ENCODE measurements at regions not wholly inside any gene's neighbourhood (a gene's known extent, or its start where the extent isn't known, plus 50 kb on each side); places are given as distances from the start of the nearest gene placed in this dataset.

DNA sequence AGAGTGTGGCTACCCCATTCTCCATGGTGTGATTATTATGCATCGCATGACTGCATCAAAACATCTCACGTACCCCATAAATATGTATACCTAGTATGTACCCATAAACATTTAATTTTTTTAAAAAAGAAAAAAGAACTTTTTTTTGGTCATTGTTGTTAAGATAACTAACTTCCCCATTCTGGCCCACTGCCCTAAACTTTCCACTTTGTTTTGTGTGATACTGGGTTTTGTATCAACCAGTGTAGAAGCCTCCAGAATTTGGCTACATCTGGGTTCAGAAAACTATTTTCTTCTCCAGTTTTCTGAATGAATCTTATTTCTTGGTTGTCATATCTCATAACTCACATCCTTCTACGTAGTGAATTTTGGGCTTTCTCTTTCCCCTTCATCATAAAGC, 62.3 kb upstream of the NABP1 start:
- no peak for DNase-seq

DNA sequence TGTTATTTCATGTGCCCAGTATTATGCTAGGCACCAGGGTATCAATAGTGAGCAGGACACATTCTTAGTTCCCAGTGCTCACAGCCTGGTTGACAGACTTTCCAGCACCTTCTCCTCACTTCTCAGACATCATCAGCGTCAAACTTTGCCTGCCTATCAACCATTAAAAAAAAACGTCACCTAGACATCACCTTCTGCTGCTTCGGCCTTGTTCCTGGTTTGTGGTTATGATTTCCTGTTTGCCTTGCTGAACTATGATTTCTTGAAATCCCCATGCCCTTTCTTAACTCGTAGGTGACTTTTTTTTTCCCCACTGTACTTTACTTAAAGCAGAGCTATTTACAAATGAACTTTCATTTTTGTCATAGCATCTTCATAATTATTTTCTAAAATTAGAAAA, 60.4 kb upstream of the NABP1 start:
- no peak for DNase-seq

DNA sequence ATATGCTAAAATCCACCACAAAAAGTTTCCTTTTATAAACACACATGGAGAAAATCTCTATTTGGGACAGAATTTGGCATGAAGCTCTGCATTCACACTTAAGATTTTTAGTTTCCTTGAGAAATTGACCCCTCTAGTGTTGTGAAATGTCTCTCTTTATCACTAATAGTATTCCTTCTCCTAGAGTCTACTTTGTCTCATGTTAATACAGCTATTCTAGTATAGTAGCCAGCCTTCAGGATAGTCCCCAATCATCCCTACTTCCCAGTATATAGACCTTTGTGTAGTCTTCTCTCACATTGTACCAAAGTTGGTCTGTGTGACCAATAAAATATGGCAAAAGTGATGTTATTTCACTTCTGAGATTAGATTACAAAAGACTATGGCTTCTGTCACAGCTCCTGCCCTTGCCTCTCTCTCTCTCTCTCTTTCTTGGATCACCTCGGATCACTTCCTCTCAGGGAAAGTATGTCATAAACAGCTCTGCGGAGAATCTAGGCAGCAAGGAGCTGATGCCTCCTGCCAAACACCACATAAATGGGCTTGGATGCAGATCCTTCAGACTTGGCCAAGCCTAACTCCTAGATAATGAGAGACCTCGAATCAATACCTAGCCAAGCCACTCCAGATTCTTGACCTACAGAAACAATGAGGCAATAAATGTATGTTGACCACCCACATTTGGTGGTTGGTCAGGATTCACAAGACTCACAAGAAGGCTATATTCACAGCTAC, 59.7 kb upstream of the NABP1 start:
- no peak for DNase-seq

DNA sequence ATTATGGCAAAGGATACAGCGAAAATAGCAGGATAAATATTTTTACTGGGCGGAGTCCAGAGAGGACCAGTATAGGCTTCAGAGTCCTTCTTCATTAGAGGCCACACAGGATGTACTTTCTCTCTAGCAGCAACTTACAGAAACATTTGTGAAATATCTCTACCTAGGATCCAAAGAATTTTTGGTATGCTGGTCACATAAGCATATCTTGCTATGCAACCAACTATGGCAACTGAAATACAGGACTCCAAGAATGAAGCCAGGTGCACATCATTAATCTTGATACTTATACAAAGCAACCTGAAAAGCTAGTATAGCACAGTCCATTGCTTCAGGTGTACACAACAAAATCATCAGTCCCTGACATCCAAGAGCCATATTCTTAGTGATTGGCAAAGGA, 59.1 kb upstream of the NABP1 start:
- no peak for DNase-seq

DNA sequence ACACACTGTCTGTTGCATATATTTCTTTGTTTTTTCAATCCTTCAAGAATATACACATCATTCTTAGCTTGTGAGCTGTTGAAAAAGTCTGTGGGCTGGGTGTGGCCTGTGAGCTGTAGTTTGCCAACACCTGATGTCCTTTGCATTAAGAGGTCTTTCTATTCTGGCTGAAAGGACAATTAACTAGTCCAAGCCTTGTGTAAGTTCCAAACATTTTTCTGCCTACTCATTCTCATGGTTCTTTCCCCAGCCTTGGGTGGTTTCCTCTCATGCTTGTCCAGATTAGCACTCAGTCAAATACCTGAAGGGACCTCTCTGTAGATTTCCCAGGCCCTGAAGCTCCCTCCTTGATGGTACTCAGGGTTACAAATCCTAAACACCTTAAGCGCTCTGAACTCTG, 57.8 kb upstream of the NABP1 start:
- no peak for DNase-seq

DNA sequence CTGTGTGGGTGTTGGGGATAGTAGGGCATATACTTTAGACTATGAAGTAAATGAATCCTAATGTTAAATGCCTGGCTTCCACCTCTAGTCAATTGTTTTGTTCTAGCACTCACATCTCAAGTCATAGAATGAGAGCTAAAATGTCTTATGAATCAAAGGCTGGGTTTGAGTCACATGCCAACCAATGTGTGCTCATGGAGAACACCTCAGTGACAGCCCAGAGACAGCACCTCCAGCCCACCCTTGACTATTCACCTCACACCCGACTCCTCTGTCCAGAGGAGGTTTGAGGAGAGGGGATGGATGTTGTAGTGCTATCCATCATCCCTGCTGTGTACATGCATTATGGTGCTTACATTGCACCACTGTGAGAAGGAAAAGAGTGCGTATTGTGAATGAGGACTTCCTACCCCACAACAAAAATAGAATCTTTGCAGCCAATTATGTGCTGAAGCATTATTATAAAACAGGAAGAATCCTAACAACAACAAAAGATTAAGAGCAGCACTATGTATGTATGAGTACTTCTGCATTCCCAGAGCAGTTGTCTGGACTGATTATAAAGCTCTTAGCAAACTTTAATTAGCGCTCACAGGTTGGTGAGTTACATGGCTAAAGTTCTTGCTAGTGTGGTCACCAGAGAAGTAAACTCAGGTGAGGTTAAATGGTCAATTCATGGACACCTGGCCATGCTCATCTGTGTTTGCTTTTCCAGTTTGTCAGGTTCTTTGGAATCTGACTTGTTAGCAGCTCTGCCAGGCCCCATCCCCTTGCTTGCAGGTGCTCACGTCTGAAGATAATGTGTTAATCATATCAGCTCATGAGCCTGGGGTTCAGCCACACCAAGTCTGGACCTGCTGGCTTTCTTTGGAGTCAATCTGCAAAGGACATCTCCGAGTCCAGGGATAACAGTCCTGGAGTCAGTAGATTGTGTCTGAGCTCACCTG, 55.3 kb upstream of the NABP1 start:
- no peak for DNase-seq

DNA sequence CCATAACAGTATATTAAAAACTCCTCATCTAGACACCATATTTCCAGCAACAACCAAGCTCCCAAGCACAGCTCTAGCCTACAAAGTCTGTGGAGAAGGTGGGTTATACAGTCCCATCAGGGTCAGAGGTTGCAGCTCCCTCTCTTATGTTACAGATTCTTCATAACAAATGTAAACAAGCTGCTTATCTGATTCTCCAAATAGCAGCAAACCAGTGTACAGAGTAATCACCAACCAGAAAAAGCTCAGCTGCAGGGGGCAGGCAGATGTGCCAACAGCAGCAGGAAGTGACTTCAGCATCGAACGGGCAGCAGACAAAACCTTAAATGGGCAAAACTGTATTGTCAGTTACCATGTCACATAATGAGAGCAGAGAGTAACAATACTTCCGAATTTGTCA, 52.9 kb upstream of the NABP1 start:
- DNase-seq, result no peak

DNA sequence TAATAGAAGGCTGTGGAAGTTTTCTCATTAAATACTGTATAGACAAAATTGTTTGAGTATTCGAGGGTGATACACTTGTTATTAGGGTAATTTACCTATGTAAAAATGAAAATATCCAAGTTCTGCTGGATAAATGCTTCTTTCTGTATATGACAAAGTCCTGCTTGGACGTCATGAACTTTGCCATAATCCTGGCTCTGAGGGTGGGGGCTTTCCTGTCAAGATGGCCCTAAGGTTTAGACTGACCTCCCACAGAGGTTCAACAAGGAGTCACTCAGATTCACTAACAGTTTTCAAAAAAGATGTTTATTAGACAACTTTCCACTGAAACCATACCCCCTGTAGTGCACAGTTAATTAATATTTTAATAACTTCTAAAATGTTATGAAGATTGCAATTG, 52.5 kb upstream of the NABP1 start:
- no peak for DNase-seq

DNA sequence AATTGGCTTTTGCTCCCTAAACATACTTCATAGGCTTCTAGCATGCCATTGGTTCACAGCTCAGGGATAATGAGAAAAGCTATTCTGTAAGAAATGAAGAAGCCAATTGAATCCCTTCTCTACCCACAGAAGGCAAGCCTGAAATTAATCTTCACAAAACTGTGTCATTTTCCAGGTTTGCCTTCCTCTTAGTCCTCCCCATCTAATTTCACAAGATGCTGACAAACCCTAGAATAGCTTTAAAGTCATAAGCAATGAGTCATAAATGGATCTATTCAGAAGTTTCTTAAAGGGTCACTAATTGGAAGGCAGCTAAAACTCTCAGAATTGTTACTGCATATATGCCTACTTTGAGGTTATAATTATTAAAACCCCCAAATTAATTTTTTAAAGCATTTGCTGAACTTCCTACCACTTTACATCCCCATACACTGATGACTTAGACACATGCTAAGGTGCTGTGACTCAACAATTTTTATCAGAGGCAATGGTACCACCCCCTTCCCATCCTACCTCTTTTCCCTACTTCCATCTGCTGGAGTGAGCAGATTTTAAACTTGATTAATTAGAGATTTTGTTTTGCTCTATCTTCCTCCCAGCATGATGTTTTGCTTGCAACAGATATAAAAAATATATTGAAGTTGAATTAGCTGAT, 51.3 kb upstream of the NABP1 start:
- DNase-seq, result no peak

DNA sequence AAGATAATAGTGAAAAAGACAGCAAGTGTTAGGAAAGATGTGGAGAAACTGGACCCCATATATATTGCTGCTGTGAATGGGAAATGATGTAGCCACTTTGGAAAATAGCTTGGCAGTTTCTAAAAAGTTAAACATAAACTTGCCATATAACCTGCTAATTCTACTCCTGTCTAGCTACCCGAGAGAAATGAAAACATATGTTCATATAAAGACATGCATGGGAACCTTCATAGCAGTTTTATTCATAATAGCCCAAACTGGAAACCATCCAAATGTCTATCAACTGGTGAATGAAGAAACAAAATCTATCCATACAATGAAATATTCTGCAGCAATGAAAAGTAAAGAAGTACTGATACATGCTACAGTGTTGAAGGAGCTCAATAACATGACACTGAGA, 50.4 kb upstream of the NABP1 start:
- no peak for DNase-seq

All from NCI-H524 (cell line).